ENCODE measurements at regions not wholly inside any gene's neighbourhood (a gene's known extent, or its start where the extent isn't known, plus 50 kb on each side); places are given as distances from the start of the nearest gene placed in this dataset.

- no peak for DNase-seq (ENCODE audit: low read depth, low spot score)
- ChIA-PET CTCF (interaction anchor here (0.6 kb wide), 1 partner anchor 700 kb away, joined by 3 read pairs; no protein-coding TSS in a partner anchor), POLR2A (no interaction called here)
- Histone ChIP-seq H3K4me3 (ENCODE audit: low read depth, low read length) (no peak overlapping the region), H3K27me3 (ENCODE audit: control insufficient read depth, insufficient read depth, low read length) (no peaks in the 10 kb centered on the region), H3K9me3 (ENCODE audit: control insufficient read depth, insufficient read depth, low read length) (no peaks in the 10 kb centered on the region; the same call in 1 of the 2 replicates), H3K27ac (ENCODE audit: low read depth, low read length) (no peak overlapping the region)
- TF ChIP-seq, protein P1, sequence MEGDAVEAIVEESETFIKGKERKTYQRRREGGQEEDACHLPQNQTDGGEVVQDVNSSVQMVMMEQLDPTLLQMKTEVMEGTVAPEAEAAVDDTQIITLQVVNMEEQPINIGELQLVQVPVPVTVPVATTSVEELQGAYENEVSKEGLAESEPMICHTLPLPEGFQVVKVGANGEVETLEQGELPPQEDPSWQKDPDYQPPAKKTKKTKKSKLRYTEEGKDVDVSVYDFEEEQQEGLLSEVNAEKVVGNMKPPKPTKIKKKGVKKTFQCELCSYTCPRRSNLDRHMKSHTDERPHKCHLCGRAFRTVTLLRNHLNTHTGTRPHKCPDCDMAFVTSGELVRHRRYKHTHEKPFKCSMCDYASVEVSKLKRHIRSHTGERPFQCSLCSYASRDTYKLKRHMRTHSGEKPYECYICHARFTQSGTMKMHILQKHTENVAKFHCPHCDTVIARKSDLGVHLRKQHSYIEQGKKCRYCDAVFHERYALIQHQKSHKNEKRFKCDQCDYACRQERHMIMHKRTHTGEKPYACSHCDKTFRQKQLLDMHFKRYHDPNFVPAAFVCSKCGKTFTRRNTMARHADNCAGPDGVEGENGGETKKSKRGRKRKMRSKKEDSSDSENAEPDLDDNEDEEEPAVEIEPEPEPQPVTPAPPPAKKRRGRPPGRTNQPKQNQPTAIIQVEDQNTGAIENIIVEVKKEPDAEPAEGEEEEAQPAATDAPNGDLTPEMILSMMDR (IDR thresholded peaks at IDR 0.05; ENCODE audit: low read depth, low read length): no peak
These were observed 130.2 kb upstream of the SGO1 start for GRCh38 chr3:20316238-20316637.

DNA sequence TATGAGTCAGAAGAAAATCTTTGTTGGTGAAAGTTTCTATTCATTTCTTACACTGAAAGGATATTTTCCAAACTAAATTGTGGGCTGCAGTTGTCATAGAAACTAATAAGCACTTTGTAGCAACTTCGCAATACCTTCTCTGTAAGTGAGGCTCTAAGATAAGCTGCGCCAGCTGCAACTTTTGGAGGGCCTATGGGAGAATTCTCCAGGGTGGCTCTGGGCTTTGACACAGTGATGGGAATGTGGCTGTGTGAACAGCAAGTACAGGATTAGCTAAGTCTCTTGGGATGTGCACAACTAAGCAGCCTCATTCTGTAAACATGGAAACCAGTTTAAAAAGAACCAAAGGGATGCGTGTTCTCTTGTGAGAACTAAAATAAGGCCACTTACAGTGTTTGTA lies 124.6 kb upstream of the SGO1 start:
- H3K9me3 ChIP-seq (ENCODE audit: control insufficient read depth, insufficient read depth, low read length): no peaks in the 10 kb centered on the region; the same call in 1 of the 2 replicates
- H3K27me3 ChIP-seq (ENCODE audit: control insufficient read depth, insufficient read depth, low read length): no peaks in the 10 kb centered on the region
- no peak overlapping the region for H3K4me3 ChIP-seq (ENCODE audit: low read depth, low read length)
- CTCF ChIA-PET: interaction anchor here (0.7 kb wide), 1 partner anchor 109 kb away, joined by 3 read pairs; no protein-coding TSS in a partner anchor
- no peak overlapping the region for H3K27ac ChIP-seq (ENCODE audit: low read depth, low read length)
- POLR2A ChIA-PET: no interaction called here
- TF ChIP-seq, protein P1 (IDR thresholded peaks at IDR 0.05; ENCODE audit: low read depth, low read length): no peak
- DNase-seq (ENCODE audit: low read depth, low spot score): no peak

DNA sequence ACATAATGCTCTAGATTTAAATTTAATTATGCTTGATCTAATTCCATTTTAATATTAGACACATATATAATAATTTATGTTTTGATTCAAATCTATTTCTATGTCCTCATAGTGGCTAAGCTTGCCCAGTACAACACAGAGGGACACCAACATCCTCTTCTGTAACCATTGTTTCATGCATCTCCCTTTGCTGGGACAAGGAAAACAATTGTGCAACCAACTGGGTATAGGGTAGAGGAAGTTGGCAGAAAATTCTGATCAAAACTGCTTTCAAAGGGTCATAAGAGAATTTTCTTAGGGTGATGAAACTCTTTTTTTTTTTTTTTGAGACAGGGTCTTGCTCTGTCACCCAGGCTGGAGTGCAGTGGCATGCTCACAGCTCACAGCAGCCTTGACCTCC lies 121.4 kb upstream of the SGO1 start:
- Histone ChIP-seq H3K27ac (ENCODE audit: low read depth, low read length) (no peak overlapping the region), H3K4me3 (ENCODE audit: low read depth, low read length) (no peak overlapping the region), H3K9me3 (ENCODE audit: control insufficient read depth, insufficient read depth, low read length) (no peaks in the 10 kb centered on the region; the same call in 1 of the 2 replicates), H3K27me3 (ENCODE audit: control insufficient read depth, insufficient read depth, low read length) (no peaks in the 10 kb centered on the region)
- POLR2A ChIA-PET: no interaction called here
- CTCF ChIA-PET: no interaction called here
- TF ChIP-seq, protein P1 (IDR thresholded peaks at IDR 0.05; ENCODE audit: low read depth, low read length): no peak
- no peak for DNase-seq (ENCODE audit: low read depth, low spot score)

- H3K4me3 ChIP-seq (ENCODE audit: low read depth, low read length): no peak overlapping the region
- H3K27me3 ChIP-seq (ENCODE audit: control insufficient read depth, insufficient read depth, low read length): no peaks in the 10 kb centered on the region
- DNase-seq (ENCODE audit: low read depth, low spot score): no peak
- TF ChIP-seq, protein P1 (IDR thresholded peaks at IDR 0.05; ENCODE audit: low read depth, low read length): no peak
- CTCF ChIA-PET: no interaction called here
- POLR2A ChIA-PET: no interaction called here
- no peaks in the 10 kb centered on the region for H3K9me3 ChIP-seq (ENCODE audit: control insufficient read depth, insufficient read depth, low read length)
- no peak overlapping the region for H3K27ac ChIP-seq (ENCODE audit: low read depth, low read length)
These were observed 119.6 kb upstream of the SGO1 start for GRCh38 chr3:20305647-20306046.

- Histone ChIP-seq H3K27ac (ENCODE audit: low read depth, low read length) (no peak overlapping the region), H3K27me3 (ENCODE audit: control insufficient read depth, insufficient read depth, low read length) (no peaks in the 10 kb centered on the region), H3K4me3 (ENCODE audit: low read depth, low read length) (no peak overlapping the region), H3K9me3 (ENCODE audit: control insufficient read depth, insufficient read depth, low read length) (no peaks in the 10 kb centered on the region)
- DNase-seq (ENCODE audit: low read depth, low spot score): no peak
- TF ChIP-seq, protein P1 (IDR thresholded peaks at IDR 0.05; ENCODE audit: low read depth, low read length): no peak
- ChIA-PET CTCF (no interaction called here), POLR2A (no interaction called here)
These were observed 116.8 kb upstream of the SGO1 start for GRCh38 chr3:20302766-20303165.

Data from AG04450 (cell line).